ENCODE measurements at regions not wholly inside any gene's neighbourhood (a gene's known extent, or its start where the extent isn't known, plus 50 kb on each side); places are given as distances from the start of the nearest gene placed in this dataset.
A peak's percentile ranks its signal among the peaks of the same experiment; 100 is the strongest.
"Not testable (repeated sequence)": the region's sequence is repeated elsewhere in the genome, so short reads cannot be mapped to it uniquely, and the experiment has no call there.

DNA sequence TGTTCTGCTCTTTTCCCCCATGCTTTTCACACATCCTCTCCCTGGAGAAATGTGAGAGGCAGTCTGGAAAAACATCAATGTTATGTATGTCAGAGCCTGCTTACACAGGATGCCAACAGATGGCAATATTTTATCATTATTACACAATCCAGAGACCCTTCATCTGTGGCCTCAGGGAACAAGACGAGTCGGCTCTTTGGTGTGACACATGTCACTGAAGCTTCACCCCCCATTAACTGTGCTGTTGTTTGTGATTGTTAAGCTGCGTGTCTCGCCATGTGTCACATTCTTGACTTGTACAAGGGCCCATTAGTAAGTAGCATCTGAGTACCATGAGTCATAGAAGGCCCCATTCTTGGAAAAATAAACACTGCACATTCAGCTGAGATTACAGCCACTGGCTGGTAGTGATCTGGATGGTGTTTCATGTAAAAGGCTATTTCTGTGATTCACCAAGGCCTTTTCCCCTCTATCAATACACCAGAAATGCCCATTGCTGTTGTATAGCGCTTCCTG is 682.1 kb upstream of the SOX9 start:
- DNase-seq, result peak; percentile 46

GRCh38 chr17:71440513-71440912 is 680.3 kb upstream of the SOX9 start:
- no peak for DNase-seq

DNA sequence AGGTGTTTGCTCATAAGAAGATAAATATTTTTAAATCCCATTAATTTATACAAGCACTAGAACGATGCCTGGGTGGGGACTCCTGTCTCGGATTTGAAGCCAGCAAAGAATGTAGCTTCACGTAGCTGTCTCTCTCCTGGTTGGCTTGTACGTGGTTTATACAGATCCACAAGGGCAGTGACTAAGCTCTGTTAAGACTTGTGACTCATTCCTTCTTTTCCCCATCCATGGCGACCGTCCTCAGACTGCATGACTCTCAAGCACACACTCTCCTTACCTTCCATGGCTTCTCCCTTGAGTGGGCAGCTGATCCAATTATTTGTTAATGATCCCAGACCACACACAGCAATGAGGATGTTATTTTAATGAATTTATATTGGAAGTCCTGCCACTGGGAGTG is 679.7 kb upstream of the SOX9 start:
- no peak for DNase-seq

- DNase-seq, result no peak
Observed at GRCh38 chr17:71444078-71444477, 676.7 kb upstream of the SOX9 start.

DNA sequence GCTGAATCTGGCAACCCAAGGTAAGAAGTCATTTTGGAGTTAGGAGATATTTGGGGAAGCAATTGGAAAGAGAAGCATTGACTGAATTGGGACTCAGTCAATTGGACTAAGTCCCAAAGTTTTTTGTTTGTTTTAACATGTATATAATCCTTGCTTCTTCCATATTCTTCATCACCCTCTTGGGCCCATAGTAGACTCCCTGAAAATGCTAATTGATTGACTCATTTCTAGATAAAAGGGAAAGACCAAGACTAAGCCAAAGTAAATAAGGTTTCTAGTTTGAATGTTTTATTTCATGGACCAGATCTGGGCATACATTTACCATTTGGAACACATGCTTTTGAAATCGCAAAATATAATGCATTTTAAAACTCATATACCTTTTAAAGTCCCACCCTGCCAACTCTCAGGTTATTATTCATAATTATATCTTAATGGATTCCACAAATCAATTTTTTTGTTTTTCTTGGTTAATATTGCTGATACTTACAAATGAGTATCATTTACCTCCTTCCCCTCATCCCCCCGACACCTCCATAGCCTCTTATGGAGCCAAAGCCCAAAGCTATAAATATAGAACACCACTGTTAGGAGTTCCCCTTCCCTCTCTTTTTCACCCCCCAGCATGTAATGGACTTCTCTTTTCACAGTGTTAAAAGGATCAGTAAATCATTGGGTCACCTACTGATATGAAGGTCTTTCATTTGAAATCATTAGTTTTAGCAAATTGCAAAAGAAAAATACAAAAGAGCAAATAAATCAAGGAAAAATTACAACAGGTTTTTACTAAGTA is 674.0 kb upstream of the SOX9 start:
- no peak for DNase-seq

- DNase-seq, result no peak
Observed at GRCh38 chr17:71447644-71448043, 673.2 kb upstream of the SOX9 start.

- not testable (repeated sequence) for DNase-seq
Observed at GRCh38 chr17:71450657-71451056, 670.2 kb upstream of the SOX9 start.

- DNase-seq, result no peak
Observed at GRCh38 chr17:71453876-71454422, 666.9 kb upstream of the SOX9 start.

GRCh38 chr17:71455219-71455618 is 665.6 kb upstream of the SOX9 start:
- DNase-seq, result no peak

DNA sequence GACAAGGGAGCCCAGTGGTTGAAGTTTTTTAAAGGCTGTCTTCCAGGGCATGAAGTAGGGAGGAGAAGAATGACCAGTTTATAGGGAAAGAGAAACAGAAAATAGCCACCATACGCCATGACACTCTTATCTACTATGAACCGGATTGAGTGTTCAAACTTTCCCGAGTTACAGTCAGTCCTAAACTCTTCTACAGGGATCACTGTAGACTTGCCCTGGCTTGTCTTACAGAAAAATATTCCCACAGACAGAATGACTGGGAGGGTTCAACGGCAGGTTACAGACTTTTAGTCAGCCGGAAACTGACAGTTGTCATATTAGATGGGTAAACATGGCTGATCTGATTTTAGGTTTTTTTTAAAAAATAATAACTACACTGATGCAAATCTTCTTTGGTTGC is 662.5 kb upstream of the SOX9 start:
- DNase-seq, result no peak

DNA sequence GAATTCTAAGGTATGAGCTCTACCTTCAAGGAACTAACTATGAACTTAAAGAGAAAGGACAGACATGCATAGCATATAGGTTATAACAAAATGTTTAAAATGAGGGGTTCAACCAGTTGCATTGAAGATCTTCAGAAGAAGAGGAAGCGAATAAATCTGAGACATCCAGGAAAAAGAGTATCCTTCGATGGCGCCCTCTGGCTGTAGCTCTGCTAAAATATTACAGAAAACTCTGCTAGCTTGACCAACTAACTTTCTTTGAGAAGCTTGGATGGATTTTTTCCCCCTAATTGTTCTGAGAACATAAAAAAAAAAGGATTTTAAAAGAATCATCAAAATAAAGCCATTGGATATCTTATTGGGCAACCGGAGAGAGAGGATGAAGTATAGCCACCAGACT is 659.9 kb upstream of the SOX9 start:
- no peak for DNase-seq

- no peak for DNase-seq
Observed at GRCh38 chr17:71461498-71462169, 659.2 kb upstream of the SOX9 start.

GRCh38 chr17:71464241-71464640 is 656.6 kb upstream of the SOX9 start:
- DNase-seq, result no peak

DNA sequence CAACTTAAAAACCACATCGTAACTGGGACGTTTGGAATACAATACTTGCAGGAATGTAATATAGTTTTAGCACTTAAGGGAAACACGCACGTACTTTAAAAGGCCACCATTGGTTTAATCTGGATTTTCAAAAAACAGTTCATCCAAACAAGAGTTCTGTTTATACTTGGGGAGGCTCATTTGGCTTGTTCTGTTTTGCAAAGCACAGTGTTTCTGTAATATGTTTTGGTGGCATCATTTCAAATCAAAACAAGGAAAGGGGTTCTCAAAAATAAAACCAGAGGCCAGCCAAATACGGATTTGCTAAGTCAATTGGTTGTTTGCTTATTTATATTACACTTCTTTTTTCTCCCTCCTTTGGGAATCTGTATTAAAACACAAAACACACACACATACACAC is 656.1 kb upstream of the SOX9 start:
- no peak for DNase-seq

DNA sequence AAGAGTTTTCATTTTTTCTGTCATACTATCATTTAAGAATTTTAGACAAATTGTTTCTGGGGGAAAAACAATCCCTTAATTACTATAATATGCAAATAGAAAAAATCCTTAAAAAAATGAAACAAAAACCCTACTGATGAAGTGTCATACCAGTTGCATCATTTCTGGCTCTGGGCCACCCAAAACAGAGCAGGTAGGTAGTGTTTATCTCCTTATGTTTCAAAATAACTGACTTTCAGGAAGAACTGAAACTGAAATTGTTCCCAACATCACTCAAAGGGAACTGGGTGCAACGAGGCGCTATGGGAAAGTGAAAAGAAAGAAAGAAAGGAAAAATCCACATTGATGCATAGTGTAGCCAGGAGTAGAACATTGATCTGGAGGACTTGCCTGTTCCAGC is 653.1 kb upstream of the SOX9 start:
- no peak for DNase-seq

DNA sequence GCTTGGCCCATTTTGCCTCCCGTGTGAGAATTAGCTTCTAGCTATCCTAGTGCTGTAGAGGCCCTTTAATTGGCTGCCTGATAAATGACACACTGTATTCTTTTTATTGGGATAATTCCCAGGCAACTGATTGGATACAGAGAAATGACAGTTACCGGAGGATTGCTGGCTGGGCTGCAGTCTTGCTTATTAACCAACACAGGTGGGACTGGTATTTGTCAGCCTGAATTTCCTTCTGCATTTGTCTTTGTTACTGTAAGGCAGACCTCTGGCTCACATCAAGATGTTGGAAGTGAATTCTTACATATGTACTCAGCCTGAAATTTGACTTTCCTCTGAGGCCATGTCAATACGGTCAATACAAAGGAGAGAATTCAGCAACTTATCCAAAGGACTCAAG is 650.8 kb upstream of the SOX9 start:
- DNase-seq, result no peak

- no peak for DNase-seq
Observed at GRCh38 chr17:71472809-71473789, 647.7 kb upstream of the SOX9 start.

- DNase-seq, result no peak
Observed at GRCh38 chr17:71477356-71477755, 643.5 kb upstream of the SOX9 start.

GRCh38 chr17:71480099-71480498 is 640.7 kb upstream of the SOX9 start:
- DNase-seq, result no peak

DNA sequence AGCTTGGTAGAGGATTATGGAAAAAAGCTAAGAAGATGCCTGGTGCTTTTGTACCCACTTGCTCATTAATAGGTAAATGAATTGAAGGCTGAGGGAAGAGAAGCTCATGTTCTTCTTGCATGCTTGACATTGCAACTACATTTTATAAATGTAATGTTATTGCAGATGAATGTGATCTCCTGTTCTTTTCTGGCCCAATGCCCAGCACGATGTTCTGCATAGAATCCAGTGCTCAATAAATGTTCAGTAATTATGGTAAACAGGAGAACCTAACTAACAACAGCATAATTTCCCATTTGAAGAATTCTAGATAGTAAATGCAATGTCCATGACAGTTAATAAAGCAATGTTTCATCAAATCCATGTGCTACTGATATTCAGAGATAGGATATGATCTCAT is 638.2 kb upstream of the SOX9 start:
- no peak for DNase-seq

- DNase-seq, result no peak
Observed at GRCh38 chr17:71484546-71484945, 636.3 kb upstream of the SOX9 start.

GRCh38 chr17:71485426-71485825 is 635.4 kb upstream of the SOX9 start:
- DNase-seq, result no peak
